GM19467 (cell line): ENCODE measurements at regions not wholly inside any gene's neighbourhood (a gene's known extent, or its start where the extent isn't known, plus 50 kb on each side); places are given as distances from the start of the nearest gene placed in this dataset.

ENCODE experiments used
- ATAC-seq: cut with Tn5 transposase; IDR thresholded peaks from one replicate; pipeline ENCODE4 v1.9.1; 2021; ENCODE audit warnings: mild to moderate bottlenecking, moderate library complexity; ENCODE audit not compliant: unreplicated experiment

DNA sequence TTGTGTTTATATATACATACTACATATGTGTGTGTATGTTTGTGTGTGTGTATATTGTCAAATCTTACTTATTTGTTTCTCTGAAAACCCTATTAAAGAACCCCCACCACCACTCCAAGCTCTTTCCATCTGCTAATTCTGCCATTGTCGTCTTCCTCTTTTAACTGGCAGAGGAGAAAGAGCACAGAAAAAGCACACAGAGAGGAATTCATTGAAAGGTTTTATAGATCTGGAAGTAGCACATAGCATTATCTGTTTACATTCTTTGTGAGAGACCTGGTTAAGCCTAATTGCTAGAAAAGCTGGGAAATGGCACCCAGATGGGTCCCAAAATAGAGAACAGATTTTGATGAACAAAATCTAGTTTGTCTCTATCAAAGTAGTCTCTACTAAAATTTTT is 800.0 kb upstream of the PIK3C3 start:
- no peak for ATAC-seq

DNA sequence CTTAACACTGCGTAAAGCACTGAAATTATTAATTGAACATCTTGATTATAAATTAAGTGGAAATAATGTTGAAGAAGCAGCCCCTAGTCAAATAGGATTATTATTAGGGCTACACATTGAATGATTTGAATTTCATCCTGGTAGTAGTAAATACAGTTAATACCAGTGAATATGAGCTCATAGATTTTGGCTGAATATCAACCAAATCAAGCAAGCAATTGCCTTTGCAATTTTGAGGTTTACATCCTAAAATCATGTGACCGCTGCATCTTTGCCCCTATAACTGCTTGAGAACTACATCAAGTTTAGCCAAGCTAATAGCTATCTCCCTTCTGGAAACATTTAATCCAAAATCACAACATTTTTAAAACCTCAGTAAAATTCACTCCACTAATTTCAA is 801.2 kb upstream of the PIK3C3 start:
- no peak for ATAC-seq

DNA sequence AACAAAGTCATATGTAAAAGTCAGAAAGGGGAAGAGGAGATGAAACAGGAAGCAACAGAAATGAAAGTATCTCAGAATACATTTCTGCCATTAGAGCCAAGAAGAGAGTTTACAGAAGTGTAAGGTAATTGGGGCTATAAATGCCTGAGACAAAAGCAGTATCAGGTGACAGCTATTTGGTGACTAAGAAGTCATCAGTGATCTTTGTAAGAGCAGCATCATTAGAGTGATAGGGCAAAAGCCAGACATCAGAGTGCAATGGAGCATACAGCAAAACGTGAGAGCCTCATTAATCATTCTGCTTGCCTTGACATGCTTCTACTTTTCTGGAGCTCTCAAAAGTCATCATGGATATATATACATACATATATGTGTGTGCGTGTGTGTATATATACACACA is 804.7 kb upstream of the PIK3C3 start:
- no peak for ATAC-seq

DNA sequence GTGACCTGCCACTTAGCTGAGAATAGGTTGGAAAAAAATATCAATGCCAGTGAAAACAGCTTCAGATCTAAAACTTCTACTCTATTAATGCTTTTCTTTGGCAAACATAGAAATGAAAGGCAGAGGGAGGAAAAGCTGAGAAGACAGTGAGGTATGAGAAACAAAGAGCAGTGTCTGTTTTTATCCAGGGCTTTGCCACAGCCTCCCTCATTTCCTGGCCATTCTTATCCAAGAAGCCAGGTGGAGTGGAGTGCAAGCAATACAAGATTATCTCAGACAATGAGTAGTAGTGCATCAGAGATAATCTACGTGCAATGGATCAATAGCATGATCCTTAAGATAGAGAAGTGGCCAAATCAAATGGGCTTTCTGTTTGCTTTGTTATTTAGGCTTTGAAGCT is 808.7 kb upstream of the PIK3C3 start:
- ATAC-seq = no peak

GRCh38 chr18:41145516-41145915 is 809.5 kb upstream of the PIK3C3 start:
- no peak for ATAC-seq

DNA sequence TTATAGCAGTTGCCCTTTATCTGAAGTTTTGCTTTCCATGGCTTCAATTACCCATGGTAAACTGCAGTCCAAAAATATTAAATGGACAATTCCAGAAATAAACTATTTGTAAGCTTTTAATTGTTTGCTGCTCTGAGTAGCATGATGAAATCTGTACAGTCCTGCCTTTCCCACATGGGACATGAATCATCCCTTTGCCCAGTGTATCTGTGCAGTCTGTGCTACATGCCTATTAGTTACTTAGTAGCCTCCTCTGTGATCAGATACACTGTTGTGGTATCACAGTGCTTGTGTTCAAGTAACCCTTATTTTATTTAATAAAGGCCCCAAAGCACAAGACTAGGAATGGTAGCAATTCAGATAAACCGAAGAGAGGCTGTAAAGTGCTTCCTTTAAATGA is 810.6 kb upstream of the PIK3C3 start:
- ATAC-seq = no peak

DNA sequence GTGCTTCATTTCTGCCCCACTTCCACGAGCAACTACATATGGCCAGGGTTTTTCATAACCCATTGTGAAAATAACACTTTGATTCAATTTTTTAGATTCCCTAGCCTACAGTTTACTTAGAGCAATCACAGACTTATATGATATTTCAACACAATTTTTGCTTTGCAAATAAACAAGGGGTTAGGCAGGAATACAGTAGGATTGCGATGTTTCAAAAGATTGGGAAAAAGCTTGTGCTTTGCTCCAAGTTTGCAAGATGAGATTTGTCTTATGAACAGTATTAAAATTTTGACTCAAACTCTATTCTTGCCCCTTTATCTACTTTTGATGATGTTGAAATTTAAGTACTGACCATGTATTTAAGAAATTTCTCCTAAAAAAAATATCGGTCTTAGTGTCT is 814.5 kb upstream of the PIK3C3 start:
- ATAC-seq = no peak

GRCh38 chr18:41135146-41135545 is 819.9 kb upstream of the PIK3C3 start:
- ATAC-seq = no peak

GRCh38 chr18:41134426-41134825 is 820.6 kb upstream of the PIK3C3 start:
- no peak for ATAC-seq

- ATAC-seq = no peak
Measured at GRCh38 chr18:41131050-41131449, 824.0 kb upstream of the PIK3C3 start.

DNA sequence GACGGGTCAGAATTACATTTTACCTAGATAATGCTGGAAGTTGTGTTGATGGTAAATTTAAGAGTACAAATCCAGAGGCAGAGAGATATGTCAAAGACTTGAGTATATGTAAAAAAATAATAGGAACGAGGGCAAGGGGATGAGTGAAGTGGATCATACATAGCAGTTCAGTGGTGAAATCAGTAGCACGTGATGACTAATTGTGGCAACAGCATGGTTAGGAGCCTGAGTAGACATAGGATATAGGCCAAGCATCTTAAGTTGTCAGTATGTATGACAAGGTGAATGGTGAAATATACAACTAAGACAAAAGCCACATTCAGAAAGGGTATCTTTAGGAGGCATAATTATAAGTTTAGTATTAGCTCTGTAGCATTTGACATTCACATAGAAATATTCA is 826.5 kb upstream of the PIK3C3 start:
- no peak for ATAC-seq

- ATAC-seq = no peak
Measured at GRCh38 chr18:41128126-41128525, 826.9 kb upstream of the PIK3C3 start.

DNA sequence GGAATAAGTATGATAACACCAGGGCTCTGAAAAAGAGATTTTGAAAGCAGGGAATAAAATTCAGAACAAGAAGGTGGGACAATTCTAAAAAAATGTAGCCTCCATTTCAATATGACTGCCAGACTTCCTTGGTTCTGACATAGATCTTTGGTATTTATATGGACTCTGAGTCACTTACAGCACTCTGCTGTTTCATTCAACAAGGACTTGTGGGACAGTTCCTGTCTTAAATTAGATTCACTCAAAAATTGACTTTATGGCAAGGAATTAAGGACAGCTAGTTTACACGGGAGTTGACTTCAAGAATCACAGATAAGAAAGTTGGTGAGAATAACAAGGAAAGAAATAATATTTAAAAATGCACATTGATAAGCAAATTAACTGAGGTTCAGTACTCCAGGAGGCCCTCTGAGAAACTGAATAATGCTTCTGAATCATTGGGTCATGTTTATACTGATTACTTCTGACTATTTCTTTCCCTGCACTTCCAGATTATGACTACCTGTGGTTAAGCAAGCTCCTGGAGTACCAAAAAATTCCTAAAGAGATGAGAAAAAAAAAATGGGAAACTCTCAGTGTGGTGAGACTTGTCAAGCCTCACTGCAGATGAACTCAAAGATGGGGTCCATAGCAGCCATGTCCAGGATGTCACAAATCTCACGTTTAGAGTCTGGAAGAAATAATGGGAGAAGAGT is 828.3 kb upstream of the PIK3C3 start:
- ATAC-seq = no peak

- no peak for ATAC-seq
Measured at GRCh38 chr18:41121116-41121826, 833.8 kb upstream of the PIK3C3 start.

DNA sequence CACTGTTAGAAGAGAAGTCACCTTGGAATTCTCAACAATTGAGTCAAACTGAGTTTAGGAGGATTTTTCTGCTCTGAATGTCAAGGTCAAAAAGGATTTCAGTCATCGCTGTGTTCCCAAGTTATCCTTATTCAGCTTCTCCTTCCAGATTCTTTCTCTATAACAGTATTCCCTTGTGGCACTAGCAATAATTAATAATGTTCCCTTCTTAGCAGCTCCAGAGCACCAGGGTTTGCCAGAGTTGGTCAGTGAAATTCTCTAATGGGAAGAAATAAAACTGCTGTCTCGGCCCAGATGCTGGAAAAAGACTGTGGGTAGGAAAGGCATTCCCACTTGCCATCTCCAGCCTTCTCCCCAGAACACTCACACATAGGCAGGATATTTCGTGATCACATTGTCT is 836.0 kb upstream of the PIK3C3 start:
- ATAC-seq = no peak

- no peak for ATAC-seq
Measured at GRCh38 chr18:41113885-41114482, 841.0 kb upstream of the PIK3C3 start.

DNA sequence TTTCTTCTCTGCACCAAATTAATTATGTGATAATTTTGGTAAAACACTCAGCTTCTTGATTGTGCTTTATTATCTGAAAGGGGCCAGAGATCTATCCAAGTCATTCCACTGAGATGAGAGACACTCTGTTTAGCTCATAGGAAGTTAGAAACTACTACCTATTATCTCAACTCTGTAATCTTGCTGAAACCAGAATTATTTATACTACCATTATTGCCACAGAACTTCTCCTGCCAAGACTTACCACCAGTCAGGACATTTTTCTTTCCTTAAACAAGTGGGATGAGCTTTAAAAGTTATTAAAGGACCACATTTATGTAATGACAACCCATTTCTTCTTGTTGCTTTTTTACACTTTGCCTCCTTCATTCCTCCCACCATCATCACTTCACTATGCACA is 855.6 kb upstream of the PIK3C3 start:
- no peak for ATAC-seq

- ATAC-seq = no peak
Measured at GRCh38 chr18:41096504-41096903, 858.5 kb upstream of the PIK3C3 start.

DNA sequence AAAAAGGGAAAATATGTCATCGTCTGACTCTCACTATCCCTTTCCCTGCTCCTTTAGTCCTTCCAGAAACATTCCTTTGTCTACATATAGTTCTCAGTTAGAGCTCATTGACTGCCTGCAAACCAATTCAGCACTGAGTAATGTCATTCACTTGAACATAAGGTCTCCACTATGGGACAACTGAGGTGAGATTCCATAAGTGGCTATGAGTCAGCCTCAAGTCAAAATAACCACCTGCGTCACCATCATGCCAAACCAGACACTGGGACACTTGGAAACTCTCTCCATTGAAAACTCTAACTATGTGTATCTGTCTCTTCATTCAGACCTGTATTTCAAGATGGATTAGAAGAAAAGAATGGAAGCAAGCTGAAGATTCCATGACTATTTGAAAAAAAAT is 878.0 kb upstream of the PIK3C3 start:
- ATAC-seq = no peak

DNA sequence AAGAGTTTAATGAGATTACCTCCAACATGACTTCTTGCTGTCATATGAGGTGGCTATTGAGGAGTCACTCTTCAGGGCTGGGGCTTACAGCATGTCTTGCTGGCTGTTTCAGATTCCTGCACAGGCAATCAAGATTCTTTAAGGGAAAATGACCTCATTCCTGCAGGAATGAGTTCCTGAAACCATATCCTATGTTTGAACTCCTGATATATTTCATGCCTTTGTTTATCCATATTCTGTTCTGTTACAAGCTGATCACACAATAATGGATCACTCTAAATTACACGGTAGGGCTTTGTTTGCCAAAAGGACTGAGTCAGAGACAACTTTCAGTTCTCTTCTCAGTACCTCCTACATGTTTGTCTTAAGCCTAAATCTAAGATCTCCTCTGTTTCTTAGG is 879.8 kb upstream of the PIK3C3 start:
- no peak for ATAC-seq

DNA sequence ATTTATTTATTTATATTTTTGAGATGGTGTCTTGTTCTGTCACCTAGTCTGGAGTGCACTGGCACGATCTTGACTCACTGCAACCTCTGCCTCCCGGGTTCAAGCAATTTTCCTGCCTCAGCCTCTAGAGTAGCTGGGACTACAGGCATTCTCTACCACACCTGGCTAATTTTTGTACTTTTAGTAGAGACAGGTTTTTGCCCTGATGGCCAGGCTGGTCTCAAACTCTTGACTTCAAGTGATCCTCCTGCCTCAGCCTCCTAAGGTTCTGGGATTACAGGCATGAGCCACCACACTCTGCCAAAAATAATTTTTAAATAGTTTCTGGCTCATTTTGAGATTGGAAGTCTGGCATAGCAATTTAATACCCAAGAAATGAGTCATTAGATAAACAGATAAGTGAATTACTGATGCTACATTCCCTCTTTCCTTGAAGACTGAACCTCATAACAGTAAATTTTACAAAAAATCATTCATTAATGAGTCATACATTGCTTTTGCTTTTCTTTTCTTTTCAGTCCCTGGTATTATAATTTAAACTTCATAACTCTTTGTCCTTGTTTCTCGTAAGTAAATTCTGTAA is 881.6 kb upstream of the PIK3C3 start:
- no peak for ATAC-seq

DNA sequence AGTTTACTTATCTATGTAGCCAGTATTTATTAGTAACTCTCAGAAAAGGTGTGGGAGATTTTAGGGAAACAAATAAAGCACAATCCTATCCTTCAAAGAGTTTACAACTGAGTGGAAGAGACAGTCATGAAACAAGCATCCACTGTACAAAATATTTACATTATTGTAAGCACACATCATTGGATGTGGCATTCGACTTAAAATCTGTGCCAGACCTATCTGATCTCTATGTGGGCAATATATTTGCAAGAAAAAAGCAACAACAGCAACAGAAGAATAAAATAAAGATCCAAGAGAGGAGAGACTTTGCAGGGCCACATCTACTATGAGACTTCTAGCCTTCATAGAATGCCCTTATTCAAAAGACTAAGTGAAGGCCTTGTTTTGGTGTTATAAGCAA is 882.1 kb upstream of the PIK3C3 start:
- ATAC-seq = no peak
